ENCODE measurements at regions not wholly inside any gene's neighbourhood (a gene's known extent, or its start where the extent isn't known, plus 50 kb on each side); places are given as distances from the start of the nearest gene placed in this dataset.

DNA sequence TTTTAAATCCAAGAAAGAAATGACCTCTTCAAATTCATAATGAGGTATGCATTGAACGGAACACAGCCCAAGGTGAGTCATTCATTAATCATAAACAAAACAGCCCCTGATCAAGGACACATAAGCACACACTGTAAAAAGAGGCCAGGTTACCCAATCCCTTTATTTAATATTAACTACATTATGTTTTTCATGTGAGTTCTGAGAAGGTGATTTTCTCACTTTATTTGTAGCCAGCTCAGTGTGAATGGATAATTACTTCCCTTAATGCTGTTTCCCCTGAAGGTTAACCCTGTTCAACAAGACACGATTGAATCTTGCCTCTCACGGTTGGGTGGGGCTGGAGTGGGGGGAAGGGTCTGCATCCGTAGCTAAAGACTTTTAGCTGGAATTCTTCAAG is 257.3 kb upstream of the SALL1 start:
- 0 out of 2 replicates have a peak, but pooled peaks cover 6% of the 10 kb centered on the region for H3K4me1 ChIP-seq (replicated peaks; ENCODE audit: insufficient read depth)
- ChIA-PET POLR2A (ENCODE audit: unreplicated experiment) (no interaction called here), CTCF (no interaction called here)
- intact Hi-C loops (cut with micrococcal nuclease; ENCODE audit: unreplicated experiment) = no loop called here
- no peaks in the 10 kb centered on the region; the same call in 1 of the 2 replicates for H3K27me3 ChIP-seq (ENCODE audit: insufficient read depth, low read depth)
- no peak overlapping the region for H3K4me2 ChIP-seq
- no peak for DNase-seq
- H3K4me3 ChIP-seq = no peak overlapping the region
- no peaks in the 10 kb centered on the region for H3K36me3 ChIP-seq (ENCODE audit: low read depth)
- no peak overlapping the region for H3K27ac ChIP-seq
- no peaks in the 10 kb centered on the region for H3K79me2 ChIP-seq (ENCODE audit: low read depth)
- no peaks in the 10 kb centered on the region for H3K9me2 ChIP-seq (ENCODE audit: insufficient read depth)
- H4K20me1 ChIP-seq (ENCODE audit: insufficient read depth) = no peaks in the 10 kb centered on the region
- H3K9me3 ChIP-seq (ENCODE audit: insufficient read depth, low read depth) = no peaks in the 10 kb centered on the region
- TF ChIP-seq, protein P1, sequence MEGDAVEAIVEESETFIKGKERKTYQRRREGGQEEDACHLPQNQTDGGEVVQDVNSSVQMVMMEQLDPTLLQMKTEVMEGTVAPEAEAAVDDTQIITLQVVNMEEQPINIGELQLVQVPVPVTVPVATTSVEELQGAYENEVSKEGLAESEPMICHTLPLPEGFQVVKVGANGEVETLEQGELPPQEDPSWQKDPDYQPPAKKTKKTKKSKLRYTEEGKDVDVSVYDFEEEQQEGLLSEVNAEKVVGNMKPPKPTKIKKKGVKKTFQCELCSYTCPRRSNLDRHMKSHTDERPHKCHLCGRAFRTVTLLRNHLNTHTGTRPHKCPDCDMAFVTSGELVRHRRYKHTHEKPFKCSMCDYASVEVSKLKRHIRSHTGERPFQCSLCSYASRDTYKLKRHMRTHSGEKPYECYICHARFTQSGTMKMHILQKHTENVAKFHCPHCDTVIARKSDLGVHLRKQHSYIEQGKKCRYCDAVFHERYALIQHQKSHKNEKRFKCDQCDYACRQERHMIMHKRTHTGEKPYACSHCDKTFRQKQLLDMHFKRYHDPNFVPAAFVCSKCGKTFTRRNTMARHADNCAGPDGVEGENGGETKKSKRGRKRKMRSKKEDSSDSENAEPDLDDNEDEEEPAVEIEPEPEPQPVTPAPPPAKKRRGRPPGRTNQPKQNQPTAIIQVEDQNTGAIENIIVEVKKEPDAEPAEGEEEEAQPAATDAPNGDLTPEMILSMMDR (conservative IDR thresholded peaks at IDR 0.05) = no peak
- no peak for TF ChIP-seq EZH2 (IDR thresholded peaks at IDR 0.05; ENCODE audit: low read depth)
- H2AFZ ChIP-seq = no peak overlapping the region
- no TSS peak for BruUV-seq (replicated peaks)
- no peaks in the 10 kb centered on the region for H3F3A ChIP-seq (ENCODE audit: insufficient read depth, low read depth)

DNA sequence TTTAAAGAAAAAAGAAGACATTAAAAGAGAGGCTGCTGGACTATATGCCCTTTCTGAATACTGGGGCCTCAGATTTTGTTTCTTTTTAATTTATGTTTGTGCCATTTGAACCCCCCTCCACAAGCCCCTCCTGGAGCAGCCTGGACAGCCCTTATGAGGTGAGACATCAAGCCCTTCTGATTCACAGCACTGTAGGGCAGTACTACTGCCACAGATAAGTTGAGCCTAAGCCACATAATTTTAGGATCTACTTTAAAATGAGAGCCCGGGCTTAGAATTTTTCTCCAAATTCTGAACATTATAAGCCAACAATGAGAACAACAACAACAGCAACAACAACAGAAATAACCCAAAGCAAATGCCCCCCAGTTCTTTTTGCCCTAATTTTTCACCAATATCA is 256.9 kb upstream of the SALL1 start:
- H3K36me3 ChIP-seq (ENCODE audit: low read depth) = no peaks in the 10 kb centered on the region
- TF ChIP-seq EZH2 (IDR thresholded peaks at IDR 0.05; ENCODE audit: low read depth) = no peak
- TF ChIP-seq, protein P1 (conservative IDR thresholded peaks at IDR 0.05) = no peak
- POLR2A ChIA-PET (ENCODE audit: unreplicated experiment) = no interaction called here
- no TSS peak for BruUV-seq (replicated peaks)
- intact Hi-C loops (cut with micrococcal nuclease; ENCODE audit: unreplicated experiment) = no loop called here
- no peak for DNase-seq
- H3K4me3 ChIP-seq = no peak overlapping the region
- no peaks in the 10 kb centered on the region; the same call in 1 of the 2 replicates for H3K27me3 ChIP-seq (ENCODE audit: insufficient read depth, low read depth)
- CTCF ChIA-PET = no interaction called here
- H2AFZ ChIP-seq = no peak overlapping the region
- H3K9me2 ChIP-seq (ENCODE audit: insufficient read depth) = no peaks in the 10 kb centered on the region
- 0 out of 2 replicates have a peak, but pooled peaks cover 6% of the 10 kb centered on the region for H3K4me1 ChIP-seq (replicated peaks; ENCODE audit: insufficient read depth)
- H4K20me1 ChIP-seq (ENCODE audit: insufficient read depth) = no peaks in the 10 kb centered on the region
- no peaks in the 10 kb centered on the region for H3F3A ChIP-seq (ENCODE audit: insufficient read depth, low read depth)
- H3K27ac ChIP-seq = no peak overlapping the region
- no peaks in the 10 kb centered on the region for H3K9me3 ChIP-seq (ENCODE audit: insufficient read depth, low read depth)
- H3K79me2 ChIP-seq (ENCODE audit: low read depth) = no peaks in the 10 kb centered on the region
- H3K4me2 ChIP-seq = no peak overlapping the region

DNA sequence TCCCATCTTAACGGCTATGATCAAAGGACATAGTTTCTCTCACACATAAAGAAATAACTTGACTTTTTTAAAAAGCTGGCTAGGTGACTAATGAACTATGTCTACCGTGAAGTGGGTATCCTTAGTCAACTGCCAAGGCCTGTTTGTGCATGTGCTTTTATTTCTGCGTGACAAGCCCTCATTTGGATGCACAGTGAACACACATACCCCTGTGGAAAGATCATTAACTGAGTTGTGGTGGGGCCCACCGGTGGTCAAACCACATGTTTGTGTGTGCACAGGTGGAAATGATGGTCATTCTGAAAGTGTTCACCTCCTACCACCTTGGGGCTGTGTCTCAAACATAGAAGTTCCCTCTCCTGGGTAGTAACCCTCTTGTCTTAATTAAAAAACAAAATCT is 256.1 kb upstream of the SALL1 start:
- no TSS peak for BruUV-seq (replicated peaks)
- POLR2A ChIA-PET (ENCODE audit: unreplicated experiment) = no interaction called here
- no peaks in the 10 kb centered on the region for H4K20me1 ChIP-seq (ENCODE audit: insufficient read depth)
- no peaks in the 10 kb centered on the region for H3K9me2 ChIP-seq (ENCODE audit: insufficient read depth)
- 0 out of 2 replicates have a peak, but pooled peaks cover 6% of the 10 kb centered on the region for H3K4me1 ChIP-seq (replicated peaks; ENCODE audit: insufficient read depth)
- intact Hi-C loops (cut with micrococcal nuclease; ENCODE audit: unreplicated experiment) = no loop called here
- no peak overlapping the region for H3K4me2 ChIP-seq
- H3K4me3 ChIP-seq = no peak overlapping the region
- H3K79me2 ChIP-seq (ENCODE audit: low read depth) = no peaks in the 10 kb centered on the region
- H3K27me3 ChIP-seq (ENCODE audit: insufficient read depth, low read depth) = no peaks in the 10 kb centered on the region; the same call in 1 of the 2 replicates
- DNase-seq = no peak
- H2AFZ ChIP-seq = no peak overlapping the region
- CTCF ChIA-PET = no interaction called here
- H3K9me3 ChIP-seq (ENCODE audit: insufficient read depth, low read depth) = no peaks in the 10 kb centered on the region
- TF ChIP-seq, protein P1 (conservative IDR thresholded peaks at IDR 0.05) = no peak
- no peak for TF ChIP-seq EZH2 (IDR thresholded peaks at IDR 0.05; ENCODE audit: low read depth)
- H3F3A ChIP-seq (ENCODE audit: insufficient read depth, low read depth) = no peaks in the 10 kb centered on the region
- H3K27ac ChIP-seq = no peak overlapping the region
- H3K36me3 ChIP-seq (ENCODE audit: low read depth) = no peaks in the 10 kb centered on the region
